GM19351 (cell line): ENCODE measurements at regions not wholly inside any gene's neighbourhood (a gene's known extent, or its start where the extent isn't known, plus 50 kb on each side); places are given as distances from the start of the nearest gene placed in this dataset.
A peak's percentile ranks its signal among the peaks of the same experiment; 100 is the strongest.

Source experiments
- ATAC-seq: cut with Tn5 transposase; IDR thresholded peaks from one replicate; pipeline ENCODE4 v1.9.1; 2021; ENCODE audit warnings: mild to moderate bottlenecking, moderate library complexity; ENCODE audit not compliant: unreplicated experiment

DNA sequence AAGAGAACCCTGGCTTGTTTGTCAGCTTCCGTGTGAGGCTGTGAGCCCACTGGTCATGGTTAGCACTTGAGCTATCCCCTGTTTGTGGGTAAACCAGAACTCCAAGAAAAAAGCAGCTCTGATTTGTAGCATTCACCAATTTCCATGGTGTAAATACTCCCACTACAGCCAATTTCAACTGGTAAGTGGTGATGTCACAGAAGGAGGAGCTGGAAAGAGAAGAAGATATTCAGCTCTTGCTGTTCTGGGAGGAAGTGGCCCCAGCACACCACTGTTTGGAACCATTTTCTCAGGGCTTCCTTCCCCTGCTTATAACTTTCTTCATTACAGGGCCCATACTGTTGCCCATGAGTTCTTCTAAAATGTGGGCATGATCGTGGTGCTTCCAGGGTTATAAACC is 500.1 kb upstream of the ZMIZ1 start:
- no peak for ATAC-seq

DNA sequence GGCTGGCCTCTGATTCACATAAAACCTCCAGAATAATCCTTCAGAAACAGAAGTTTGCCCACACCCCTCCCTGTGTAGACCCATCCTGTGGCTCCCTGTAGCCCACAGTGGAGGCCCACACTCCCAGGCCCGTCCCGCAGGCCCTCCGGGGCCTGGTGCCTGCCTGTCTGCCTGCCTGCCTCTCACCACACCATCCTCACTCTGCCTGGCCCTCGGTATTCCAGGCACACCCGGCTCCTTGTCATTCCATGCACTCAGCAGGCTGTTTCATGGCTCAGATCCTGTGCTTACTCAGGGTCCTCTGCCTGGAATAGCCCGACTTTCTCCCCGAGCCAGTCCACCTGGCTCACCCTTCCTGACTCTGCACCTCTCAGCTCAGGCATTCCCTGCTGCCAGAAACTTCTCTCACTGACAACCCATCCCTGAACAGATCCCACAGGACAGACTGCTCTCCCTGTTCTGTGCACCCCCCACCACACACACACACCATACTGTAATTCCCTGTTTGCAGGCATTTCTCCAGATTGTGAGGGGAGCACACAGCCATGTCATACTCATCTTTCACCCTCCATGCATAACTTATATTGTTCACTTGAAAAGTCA is 498.0 kb upstream of the ZMIZ1 start:
- ATAC-seq, result no peak

DNA sequence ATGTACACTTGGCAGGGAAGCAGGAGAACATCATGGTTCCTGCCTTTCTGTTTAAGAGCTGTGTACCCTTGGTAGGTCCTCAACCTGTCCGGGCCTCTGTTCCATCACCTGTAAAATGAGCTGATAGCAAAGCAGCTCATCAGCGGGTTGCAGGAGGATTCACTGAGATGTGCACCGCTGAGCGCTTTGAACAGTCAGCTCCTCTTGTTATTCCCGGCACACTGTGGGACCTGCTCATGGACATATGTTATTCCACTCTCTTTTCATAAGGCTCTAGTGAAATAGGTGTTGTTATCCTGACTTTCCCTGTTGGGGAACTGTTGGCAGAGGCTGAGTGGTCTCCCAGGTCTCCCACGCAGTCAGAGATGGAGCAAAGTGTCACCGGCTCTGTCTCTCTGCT is 497.5 kb upstream of the ZMIZ1 start:
- no peak for ATAC-seq

DNA sequence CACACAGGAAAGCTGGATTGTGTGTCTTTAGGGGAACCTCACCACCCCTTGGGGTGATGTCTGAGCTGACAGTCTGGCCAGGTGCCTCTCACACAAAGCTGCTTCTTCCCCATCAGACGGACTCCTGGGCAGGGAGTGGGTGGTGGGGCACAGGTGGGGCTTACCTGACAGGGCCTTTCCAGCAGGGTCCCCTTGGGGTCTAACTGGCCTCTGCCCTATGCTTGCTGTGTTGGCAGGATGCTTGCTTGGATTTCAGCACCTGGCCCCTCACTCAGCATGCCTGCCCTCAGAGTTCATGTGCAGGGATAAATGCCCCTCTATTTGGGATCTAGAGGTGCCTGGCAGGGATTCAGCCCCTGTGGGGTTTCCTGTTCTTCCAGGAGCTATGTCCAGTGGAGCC is 496.9 kb upstream of the ZMIZ1 start:
- ATAC-seq, result no peak

DNA sequence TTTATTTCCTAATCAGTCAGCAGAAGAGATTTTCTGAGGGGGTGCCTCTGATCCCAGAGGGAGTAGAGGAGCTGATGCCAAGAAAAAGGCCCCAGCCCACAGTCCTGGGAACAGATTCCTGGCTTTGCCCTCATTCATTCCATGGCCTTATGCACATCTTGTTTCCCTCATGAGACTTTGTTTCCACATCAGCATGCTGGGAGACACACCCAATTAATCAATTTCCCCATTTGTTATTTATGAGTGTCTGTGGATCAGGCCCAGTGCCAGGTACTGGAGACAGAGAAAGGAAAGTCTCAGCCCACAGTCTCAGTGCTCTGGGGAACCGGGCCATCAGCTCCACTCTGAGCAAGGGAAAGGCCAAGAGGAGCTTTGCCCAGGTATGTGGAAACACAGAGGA is 496.2 kb upstream of the ZMIZ1 start:
- ATAC-seq, result no peak

DNA sequence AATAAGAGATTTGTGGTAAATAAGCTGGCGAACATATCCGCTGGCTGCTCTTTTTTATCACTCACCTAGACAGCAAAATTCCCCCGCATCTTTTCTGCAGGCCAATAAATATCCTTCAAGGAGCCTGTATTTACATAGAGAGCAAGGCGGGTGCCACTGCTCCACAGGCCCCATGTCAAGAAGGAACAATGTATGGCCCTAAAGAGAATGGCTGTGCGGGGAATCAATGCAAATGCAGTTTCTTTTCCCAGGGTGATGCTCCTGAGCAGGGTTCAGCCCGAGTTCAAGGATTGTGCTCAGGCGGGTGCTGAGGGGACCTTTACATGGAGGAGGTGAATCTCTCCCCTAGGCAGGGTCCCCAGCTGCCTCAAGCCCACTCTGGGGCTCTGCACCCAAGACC is 494.2 kb upstream of the ZMIZ1 start:
- ATAC-seq, result no peak

DNA sequence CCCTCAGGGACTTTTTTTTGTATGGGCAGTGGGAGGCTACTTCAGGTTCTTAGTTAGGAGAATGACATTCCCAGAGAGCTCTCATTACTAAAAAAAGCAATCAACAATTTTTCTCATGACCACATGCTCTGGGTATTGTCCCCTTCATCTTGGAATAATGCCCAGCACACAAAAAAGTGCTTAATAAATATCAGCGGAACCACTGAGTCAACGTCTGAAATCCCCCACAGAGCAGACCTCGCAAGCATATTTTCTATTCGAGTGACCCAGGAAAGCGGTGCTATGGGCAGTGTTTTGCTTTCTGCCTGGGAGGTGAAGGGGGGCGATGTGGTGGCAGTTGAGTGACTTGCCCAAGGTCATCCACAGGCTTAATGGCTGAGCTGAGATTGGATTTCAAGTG is 493.4 kb upstream of the ZMIZ1 start:
- no peak for ATAC-seq

DNA sequence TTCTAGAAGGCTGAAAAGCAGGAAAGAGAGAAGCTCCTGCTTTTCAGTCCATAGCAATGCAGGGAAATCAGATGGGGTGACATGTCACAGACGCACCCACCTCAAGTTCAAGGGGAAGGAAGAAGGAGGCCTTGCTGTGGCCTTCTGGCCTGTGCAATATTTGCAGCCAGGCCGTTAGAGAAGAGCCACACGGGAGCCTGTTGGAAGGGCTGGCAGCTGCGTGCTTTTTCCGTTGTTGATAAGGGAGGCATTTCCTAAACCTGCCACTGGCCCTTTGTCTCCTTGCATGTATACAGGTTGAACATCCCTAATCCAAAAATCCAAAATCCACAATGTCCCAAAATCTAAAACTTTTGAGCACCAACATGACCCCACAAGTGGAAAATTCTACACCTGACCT is 492.5 kb upstream of the ZMIZ1 start:
- no peak for ATAC-seq

DNA sequence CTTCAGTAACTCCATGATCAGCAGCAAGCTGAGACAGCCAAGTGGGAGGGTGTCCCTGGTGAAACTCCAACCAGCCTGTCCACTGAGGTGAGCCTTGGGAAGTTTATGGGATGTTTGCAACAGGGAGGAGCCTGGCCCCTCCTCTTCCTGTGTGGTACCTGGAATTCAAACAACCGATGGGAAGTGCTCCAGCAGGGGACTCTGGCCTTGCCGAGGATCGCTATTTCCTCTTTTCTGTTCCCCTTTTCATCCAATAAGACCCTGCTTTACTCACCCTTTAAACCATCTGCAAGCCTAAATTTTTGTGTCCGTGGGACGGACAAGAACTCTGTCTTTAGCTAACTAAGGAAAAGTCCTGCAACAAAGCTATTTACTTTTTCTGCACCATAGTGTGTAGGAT is 491.1 kb upstream of the ZMIZ1 start:
- ATAC-seq, result no peak

DNA sequence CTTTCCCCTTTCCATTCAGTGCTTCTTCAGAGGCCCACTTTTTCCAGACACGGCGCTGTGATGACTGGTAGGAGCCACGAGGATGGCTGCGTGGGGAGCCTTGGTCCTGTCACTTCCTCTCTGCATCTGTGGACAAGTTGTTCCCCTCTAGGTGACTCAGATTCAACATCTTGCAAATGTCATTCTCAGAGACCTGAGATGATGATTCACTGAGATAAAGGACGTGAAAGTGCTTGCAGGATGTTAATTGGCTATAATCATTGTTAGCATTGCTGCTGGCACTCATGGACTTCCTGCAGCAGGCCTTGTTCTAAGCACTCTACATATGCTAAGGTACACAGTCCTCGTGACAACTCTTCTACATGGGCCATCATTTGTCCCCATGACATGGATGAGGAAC is 489.8 kb upstream of the ZMIZ1 start:
- ATAC-seq, result peak; percentile 44

DNA sequence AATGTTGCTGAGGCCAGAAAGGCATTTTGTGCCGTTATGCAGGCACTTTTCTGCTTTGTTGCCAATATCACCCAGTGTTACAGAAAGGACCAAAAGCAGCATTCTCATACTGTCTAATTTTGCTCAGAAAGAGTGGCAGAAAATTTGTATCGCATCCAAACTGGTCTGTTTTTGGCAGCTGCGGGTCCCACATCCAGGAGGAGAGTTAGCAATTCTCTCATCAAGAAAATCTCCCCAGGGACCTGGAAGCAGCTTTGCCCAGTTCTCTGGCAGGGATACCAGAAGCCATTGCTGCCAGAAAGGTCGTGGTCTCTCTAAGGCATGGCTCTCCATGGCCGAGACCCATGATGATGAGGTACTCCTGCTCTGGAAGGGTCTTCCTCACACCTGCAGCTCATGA is 489.2 kb upstream of the ZMIZ1 start:
- no peak for ATAC-seq

DNA sequence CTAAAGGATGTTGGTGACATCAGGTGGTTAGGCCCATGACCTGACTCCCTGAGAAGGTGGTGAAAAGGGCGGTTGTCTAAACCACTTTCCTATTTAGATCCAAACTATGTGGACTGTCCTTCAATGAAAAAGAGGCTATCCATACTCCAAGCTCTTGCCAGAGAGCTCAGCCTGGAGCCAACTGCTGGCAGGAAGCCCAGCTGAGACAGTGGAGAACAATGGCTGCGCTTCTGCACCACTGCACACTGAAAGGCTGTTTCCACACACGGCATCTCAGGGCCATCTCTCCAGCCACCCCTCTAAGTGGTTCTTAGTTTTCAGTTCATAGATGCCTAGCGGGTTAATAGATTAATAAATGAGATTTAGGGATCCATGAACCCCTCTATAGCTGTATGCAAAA is 488.8 kb upstream of the ZMIZ1 start:
- ATAC-seq, result no peak

DNA sequence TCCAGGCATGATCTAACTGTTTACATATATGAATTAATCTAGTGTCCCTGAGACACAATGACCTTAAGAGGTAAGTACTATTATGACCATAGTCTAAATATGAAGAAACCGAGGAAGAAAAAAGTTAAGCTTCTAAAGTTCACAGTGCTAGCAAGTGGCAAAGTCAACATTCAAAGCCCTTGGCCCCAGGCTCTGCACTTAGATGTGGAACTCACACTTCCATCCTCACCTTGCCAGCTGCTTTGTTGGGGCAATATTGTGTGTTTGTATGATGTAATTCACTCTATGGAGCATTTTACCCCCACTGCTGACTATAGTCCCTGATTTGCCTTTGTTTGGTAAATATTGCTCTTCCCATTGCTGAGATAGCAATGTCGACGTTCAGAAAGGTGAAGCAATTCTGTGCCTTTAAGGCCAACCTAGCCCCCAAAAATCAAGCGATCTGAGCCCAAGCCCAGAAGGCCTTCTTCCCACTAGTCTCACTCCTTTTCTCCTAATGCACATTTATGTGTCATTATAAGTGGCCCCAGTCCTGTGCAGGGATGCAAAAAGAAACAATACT is 487.6 kb upstream of the ZMIZ1 start:
- ATAC-seq, result no peak

DNA sequence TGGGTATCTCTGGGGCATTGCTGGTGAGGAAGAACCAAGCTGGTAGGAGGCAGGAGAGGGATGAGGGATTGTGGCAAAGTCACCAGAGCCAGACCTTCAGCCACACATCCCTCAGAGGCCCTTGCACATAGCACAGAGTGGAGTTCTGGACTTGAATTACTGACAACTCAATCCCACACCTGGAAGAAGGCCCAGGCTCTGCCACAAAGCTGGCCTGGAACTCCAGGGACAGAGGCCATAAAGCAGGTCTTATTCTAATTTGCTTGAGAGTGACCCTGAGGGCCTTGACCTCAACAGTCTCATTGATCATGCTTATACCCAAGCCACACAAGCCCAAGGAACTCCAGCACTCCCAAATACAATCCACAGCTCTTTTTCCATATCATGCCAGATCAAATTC is 486.2 kb upstream of the ZMIZ1 start:
- ATAC-seq, result no peak

DNA sequence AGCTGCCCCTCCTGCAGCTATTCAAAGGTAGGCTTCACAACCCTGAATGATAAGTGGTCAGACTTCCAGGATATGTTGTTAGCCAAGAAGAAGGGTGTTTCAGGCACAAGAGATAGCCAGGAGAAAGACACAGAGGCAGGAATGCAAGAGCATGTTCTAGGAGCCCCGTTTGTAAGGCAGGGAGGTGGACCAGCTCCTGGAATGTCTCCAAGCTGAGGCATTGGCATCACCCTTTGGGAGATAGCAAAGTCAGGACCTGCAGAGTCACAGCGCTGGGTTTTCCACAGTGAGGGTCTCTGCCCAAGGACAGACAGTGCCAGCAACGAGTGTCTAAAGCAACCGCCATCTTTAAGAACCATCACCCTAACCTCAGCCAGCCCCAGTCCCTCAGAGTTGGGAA is 484.5 kb upstream of the ZMIZ1 start:
- no peak for ATAC-seq

DNA sequence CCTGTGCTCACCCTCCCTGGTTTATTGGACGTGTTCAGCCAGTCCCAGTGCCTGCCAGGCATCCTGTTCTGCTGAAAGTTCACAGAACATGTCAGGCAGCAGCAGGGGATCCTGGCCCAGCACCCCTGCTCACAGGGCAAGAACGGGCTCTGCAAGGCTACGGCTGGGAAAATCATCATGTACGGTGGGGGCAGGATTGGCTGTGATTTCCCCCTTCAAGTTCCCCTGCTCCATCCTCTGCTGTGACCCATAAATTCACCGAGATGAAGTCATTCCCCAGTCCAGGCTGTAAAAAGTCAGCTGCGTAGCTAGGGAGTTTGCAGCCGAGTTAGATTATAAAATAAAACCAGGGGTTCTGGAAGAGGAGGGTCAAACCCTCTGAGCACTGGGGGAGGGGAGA is 484.1 kb upstream of the ZMIZ1 start:
- ATAC-seq, result no peak

DNA sequence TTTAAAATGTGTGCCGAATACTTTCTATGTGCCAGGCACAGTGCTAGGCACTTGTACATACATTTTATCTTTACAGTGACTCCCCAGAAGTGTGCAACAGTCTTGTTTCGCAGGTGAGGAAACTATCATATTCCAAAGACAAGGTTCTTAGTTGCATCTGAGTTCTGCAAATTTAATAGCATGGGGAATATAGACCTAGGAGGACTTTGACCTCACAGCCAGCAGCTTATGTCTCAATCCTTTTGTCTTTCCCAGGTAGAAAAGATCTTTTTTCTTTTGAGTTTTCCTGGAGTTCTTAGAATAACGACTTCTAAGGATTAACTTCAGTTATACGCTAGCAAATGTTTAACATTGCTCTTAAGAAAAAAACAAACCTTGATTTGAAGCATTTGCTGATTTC is 482.8 kb upstream of the ZMIZ1 start:
- no peak for ATAC-seq

DNA sequence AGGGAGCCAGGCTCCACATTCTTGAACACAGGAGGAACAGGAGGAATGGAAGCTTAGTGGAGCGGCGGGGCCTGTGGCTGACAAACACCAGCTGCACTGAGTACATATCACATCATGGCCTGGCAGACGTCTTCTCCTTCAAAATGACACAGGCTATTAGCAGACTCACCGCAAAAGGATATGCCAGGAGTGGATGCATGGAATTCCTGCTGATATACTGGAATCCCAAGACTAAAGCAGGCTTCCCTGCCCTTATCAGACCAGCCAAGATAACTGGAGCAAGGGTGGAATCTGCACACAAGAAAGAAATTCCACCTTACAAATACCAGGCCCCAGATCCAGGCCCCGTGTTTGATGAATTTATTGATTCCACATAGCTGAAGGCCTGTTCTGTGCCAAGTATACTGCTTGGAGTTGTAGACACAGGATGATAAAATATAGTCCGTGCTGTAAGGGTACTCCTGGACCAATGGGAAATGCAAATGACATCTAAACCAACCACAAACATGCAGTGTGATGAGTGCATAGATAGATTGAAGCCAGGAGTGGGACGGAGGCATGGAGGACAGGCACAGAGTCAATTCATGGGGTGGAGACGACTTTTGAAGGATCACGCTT is 480.5 kb upstream of the ZMIZ1 start:
- no peak for ATAC-seq

DNA sequence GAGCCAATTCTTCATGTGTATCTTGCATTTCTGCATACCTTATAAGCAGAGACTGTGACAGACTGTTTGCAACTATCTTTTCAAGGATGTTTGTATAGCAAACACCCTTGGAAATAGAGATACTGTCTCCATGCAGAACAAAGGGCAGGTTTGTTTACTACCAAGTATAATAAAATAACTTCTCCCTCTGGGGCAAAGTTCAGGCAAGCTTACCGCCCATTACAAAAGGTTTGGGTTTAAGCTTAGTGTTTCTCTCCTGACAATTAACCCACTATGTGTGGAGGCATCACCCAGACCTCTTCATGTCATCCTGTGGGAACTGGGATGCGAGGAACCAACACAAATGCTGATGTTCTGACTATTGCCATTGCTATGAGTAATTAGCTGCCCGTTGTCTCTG is 479.1 kb upstream of the ZMIZ1 start:
- no peak for ATAC-seq

DNA sequence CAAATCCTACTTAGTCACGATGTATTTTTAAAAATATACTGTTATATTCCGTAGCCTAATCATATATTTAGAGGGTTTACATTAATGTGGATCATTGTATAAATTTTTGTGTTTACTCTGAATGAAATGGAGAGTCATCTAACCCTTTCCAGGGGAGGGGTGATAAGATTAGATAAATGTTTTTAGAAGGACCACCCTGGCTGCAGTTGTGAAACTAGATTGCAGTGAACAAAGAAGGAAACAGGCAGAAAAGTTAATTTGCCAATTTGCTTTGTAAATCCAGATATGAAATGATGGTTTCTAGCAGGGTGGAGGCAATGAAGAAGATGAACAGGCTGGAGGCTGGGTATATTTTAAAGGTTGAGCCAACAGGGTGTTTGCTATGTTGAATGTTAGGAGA is 477.7 kb upstream of the ZMIZ1 start:
- no peak for ATAC-seq

DNA sequence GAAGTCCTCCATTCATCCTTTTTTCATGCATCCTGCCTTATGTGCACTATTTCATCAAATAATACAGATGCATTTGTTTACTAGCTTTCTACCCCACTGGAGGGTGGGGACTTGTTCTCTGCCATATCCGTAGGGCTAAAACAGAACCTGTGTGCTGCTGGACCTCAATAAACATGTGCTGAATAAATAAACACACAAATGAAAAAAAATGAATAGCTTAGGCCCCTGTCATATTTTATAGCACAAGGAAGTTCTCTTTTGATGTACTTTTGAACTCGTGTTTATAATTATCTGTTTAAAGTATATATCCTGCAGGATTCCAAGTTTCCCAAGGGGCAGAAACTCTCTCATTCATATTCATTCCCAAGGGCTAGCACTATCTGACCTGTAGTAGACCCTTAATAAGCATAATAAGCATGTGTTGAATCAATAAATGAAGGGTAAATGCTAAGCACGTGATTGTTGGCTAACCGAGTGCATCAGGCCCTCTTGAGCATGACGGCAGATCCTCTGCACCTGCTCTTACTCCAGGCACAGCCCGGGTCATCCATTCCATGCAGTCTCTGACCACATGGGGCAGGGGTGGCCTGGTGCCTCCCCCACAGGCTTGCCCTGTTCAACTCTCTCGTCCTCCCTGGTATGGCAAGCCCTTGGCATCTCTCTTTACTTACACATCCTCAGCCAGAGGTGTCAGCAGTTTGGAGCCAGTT is 474.1 kb upstream of the ZMIZ1 start:
- no peak for ATAC-seq

DNA sequence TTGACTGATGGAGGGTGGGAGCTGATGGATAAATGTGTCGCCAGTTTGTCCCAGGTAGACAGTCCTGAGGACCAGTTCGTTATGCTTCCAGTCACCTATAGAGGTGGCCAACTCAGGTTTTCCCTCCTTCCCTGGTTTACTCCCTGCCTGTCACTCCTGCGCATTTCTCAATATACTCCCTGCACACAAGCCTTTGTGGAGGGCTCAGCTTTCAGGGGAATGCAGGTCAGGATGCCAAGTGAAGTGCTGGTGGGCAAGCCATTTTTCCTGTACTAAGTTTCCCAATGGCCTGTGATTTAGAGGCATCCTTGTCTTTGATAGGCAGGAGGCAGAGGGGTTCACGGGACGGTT is 473.5 kb upstream of the ZMIZ1 start:
- ATAC-seq, result no peak
